Thymus (tissue), 11 donors: ENCODE measurements at regions not wholly inside any gene's neighbourhood (a gene's known extent, or its start where the extent isn't known, plus 50 kb on each side); places are given as distances from the start of the nearest gene placed in this dataset.
"Not testable (repeated sequence)": the region's sequence is repeated elsewhere in the genome, so short reads cannot be mapped to it uniquely, and the experiment has no call there.

Experiments used
- DNase-seq, 9 donors: peaks; one replicate each; pipeline ENCODE4 v3.0.0-alpha.2; 2013; ENCODE audit warnings: low spot score in 9 of 9, low read depth in 6 of 9, missing footprints in 1 of 9
- H3K27ac ChIP-seq, 2 donors: one replicate each; pipeline ENCODE4 v1.5.1; 2013; ENCODE audit warnings: control low read depth in 1 of 2, low read depth in 1 of 2, low read length in 1 of 2, mild to moderate bottlenecking in 1 of 2, moderate library complexity in 1 of 2
- H3K27me3 ChIP-seq, 2 donors: one replicate each; pipeline ENCODE4 v1.5.1; 2013; ENCODE audit warnings: low read length in 1 of 2; ENCODE audit not compliant: control insufficient read depth in 2 of 2, insufficient read depth in 1 of 2
- H3K36me3 ChIP-seq, 2 donors: one replicate each; pipeline ENCODE4 v1.5.1; 2013; ENCODE audit warnings: low read length in 1 of 2, mild to moderate bottlenecking in 1 of 2, moderate library complexity in 1 of 2; ENCODE audit not compliant: control insufficient read depth in 2 of 2, insufficient read depth in 2 of 2
- H3K4me1 ChIP-seq, 2 donors: one replicate each; pipeline ENCODE4 v1.5.1; 2013; ENCODE audit warnings: low read length in 2 of 2; ENCODE audit not compliant: control insufficient read depth in 2 of 2, insufficient read depth in 2 of 2
- H3K4me3 ChIP-seq, 2 donors: one replicate each; pipeline ENCODE4 v1.5.1; 2013; ENCODE audit warnings: low read length in 2 of 2, control low read depth in 1 of 2, mild to moderate bottlenecking in 1 of 2
- H3K9me3 ChIP-seq, 2 donors: one replicate each; pipeline ENCODE4 v1.5.1; 2013; ENCODE audit warnings: low read length in 1 of 2, mild to moderate bottlenecking in 1 of 2; ENCODE audit not compliant: control insufficient read depth in 2 of 2, insufficient read depth in 1 of 2
- WGBS: extraction: QIAGEN DNeasy Blood & Tissue Kit; methylation state at CpG from one replicate; pipeline ENCODE4 v1.1.7; 2013; 5-methylcytosine and 5-hydroxymethylcytosine counted together
- donor health status: healthy.

GRCh38 chr22:48716154-48716553 is 1111.5 kb downstream of the BRD1 start:
- not testable (repeated sequence) for H3K9me3 ChIP-seq, DNase-seq, H3K36me3 ChIP-seq, H3K4me1 ChIP-seq, H3K27ac ChIP-seq, H3K27me3 ChIP-seq, H3K4me3 ChIP-seq
- WGBS: 96% methylated on average over 3 of the region's 3 CpGs

DNA sequence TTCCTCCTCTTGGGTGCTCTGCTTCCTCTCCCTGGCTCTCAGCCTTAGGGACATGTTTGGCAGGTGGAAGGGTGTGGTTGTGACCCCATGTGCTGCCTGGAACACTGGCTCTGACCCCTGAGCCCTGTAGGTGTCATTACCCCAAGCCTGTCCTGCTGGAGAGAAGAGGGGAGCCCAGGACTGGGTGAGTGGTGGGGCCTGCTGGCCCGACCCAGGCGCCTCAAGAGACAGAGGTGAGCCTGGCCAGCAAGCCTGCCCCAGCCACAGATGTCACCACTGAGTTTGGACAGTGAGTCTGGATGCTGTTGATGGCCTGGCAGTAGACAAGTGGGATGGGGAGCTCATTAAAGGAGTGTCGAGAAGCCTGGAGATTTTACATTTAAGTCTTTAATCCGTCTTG is 1112.2 kb downstream of the BRD1 start:
- Histone ChIP-seq H3K27me3 (no peaks in the 10 kb centered on the region), H3K36me3 (no peaks in the 10 kb centered on the region), H3K4me3 (no peak overlapping the region), H3K4me1 (no peaks in the 10 kb centered on the region), H3K27ac (no peak overlapping the region), H3K9me3 (no peaks in the 10 kb centered on the region)
- no peak for DNase-seq
- 95% methylated on average over 4 of the region's 4 CpGs for WGBS

- H3K36me3 ChIP-seq: no peaks in the 10 kb centered on the region
- no peaks in the 10 kb centered on the region for H3K9me3 ChIP-seq
- H3K4me3 ChIP-seq: no peak overlapping the region
- H3K4me1 ChIP-seq: no peaks in the 10 kb centered on the region
- H3K27me3 ChIP-seq: no peaks in the 10 kb centered on the region
- no peak for DNase-seq
- 95% methylated on average over 9 of the region's 9 CpGs for WGBS
- no peak overlapping the region for H3K27ac ChIP-seq
Measured at GRCh38 chr22:48714231-48714630, 1113.4 kb downstream of the BRD1 start.

GRCh38 chr22:48713272-48714205 is 1114.1 kb downstream of the BRD1 start:
- no peak for DNase-seq
- H3K9me3 ChIP-seq: no peaks in the 10 kb centered on the region
- no peak overlapping the region for H3K4me3 ChIP-seq
- H3K36me3 ChIP-seq: no peaks in the 10 kb centered on the region
- H3K27me3 ChIP-seq: no peaks in the 10 kb centered on the region
- no peak overlapping the region for H3K27ac ChIP-seq
- 89% methylated on average over 38 of the region's 38 CpGs for WGBS
- no peaks in the 10 kb centered on the region for H3K4me1 ChIP-seq

DNA sequence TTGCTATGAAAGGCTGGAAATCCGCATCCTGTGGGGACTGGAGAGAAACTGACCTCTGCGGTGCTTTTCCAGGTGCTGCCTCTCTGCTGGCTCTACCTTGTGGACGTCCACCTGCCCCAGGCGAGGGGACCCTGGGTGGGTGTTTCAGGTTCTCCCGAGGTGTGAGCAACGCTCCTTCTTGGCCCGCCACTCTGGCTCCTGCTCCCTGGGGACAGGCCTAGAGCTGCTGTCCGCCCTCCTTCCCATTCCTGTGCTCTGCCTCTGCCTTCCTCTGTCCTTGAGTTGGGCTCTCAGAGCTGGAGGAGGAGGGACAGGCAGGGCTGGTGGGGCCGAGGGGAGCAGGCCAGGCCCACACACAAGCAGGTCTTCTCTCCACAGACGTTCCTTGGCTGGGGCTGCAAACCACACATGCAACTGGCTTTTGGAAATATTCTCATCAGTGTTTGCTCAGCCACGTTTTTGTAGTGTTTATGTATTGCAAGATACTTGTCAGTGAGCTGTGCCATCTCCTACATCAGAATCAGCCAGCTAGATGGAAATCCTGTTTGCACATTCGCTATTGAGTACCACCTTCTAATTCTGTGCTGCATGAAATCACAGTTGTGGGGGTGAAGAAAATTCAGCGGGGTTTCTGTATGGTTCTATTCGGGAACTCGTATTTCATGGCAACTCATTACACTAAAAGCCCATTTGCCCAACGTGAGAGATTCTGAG is 1115.0 kb downstream of the BRD1 start:
- no peaks in the 10 kb centered on the region for H3K36me3 ChIP-seq
- H3K27ac ChIP-seq: no peak overlapping the region
- no peak overlapping the region for H3K4me3 ChIP-seq
- WGBS: 92% methylated on average over 16 of the region's 16 CpGs
- no peak for DNase-seq
- no peaks in the 10 kb centered on the region for H3K9me3 ChIP-seq
- no peaks in the 10 kb centered on the region for H3K4me1 ChIP-seq
- H3K27me3 ChIP-seq: no peaks in the 10 kb centered on the region

DNA sequence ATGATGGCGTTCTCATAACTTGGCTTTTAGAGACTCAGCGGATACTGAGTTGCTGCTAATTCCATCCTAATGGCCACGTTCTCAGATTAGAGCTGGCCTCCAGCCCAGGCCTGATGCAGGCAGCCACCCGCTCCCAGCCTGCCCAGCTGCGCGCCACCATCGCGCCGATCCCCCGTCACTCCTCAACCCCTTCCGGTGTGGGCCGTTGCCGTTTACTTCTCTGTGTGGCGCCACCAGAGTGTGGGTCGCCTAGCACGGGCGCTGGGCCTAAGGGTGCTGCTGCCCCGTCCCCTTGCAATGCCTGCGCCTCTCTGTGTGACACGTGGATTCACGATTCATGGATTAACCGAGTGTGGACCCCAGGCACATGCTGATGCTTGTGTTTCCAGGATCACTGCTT is 1116.0 kb downstream of the BRD1 start:
- H3K27me3 ChIP-seq: no peaks in the 10 kb centered on the region
- H3K27ac ChIP-seq: no peak overlapping the region
- H3K4me1 ChIP-seq: no peaks in the 10 kb centered on the region
- 96% methylated on average over 22 of the region's 22 CpGs for WGBS
- no peak for DNase-seq
- H3K9me3 ChIP-seq: no peaks in the 10 kb centered on the region
- no peaks in the 10 kb centered on the region for H3K36me3 ChIP-seq
- no peak overlapping the region for H3K4me3 ChIP-seq

DNA sequence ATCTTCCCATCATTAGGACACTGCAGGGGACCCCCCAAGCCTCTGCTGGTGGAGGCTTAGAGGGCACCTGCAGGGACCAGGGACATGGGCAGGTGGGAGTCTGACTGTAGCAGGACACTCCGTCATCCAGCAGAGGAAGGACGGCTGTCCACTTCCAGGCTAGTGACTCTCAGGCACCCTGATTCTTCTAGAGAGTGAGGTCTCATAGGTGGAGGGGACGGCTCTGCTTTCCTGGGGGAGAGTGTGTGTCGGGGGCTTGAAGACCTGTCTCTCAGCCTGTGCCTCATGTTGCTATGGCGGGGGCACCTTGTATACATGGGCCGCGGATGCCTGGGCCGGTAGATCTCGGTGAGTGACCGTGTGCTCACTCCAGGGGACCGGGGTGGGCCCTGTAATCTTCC is 1116.6 kb downstream of the BRD1 start:
- H3K27ac ChIP-seq: no peak overlapping the region
- no peaks in the 10 kb centered on the region for H3K36me3 ChIP-seq
- 88% methylated on average over 11 of the region's 11 CpGs for WGBS
- H3K27me3 ChIP-seq: no peaks in the 10 kb centered on the region
- no peaks in the 10 kb centered on the region for H3K4me1 ChIP-seq
- no peaks in the 10 kb centered on the region for H3K9me3 ChIP-seq
- DNase-seq: no peak
- no peak overlapping the region for H3K4me3 ChIP-seq

- H3K4me3 ChIP-seq: no peak overlapping the region
- DNase-seq: no peak
- 89% methylated on average over 11 of the region's 11 CpGs for WGBS
- H3K27me3 ChIP-seq: no peaks in the 10 kb centered on the region
- no peak overlapping the region for H3K27ac ChIP-seq
- no peaks in the 10 kb centered on the region for H3K9me3 ChIP-seq
- H3K4me1 ChIP-seq: no peaks in the 10 kb centered on the region
- H3K36me3 ChIP-seq: no peaks in the 10 kb centered on the region
Measured at GRCh38 chr22:48710410-48710809, 1117.3 kb downstream of the BRD1 start.

- no peak for DNase-seq
- no peaks in the 10 kb centered on the region for H3K9me3 ChIP-seq
- H3K27ac ChIP-seq: no peak overlapping the region
- WGBS: 91% methylated on average over 8 of the region's 8 CpGs
- H3K36me3 ChIP-seq: no peaks in the 10 kb centered on the region
- H3K4me1 ChIP-seq: no peaks in the 10 kb centered on the region
- no peaks in the 10 kb centered on the region for H3K27me3 ChIP-seq
- H3K4me3 ChIP-seq: no peak overlapping the region
Measured at GRCh38 chr22:48709976-48710375, 1117.7 kb downstream of the BRD1 start.
